CD4-positive, CD25-positive, alpha-beta regulatory T cell (primary cell): ENCODE measurements at regions not wholly inside any gene's neighbourhood (a gene's known extent, or its start where the extent isn't known, plus 50 kb on each side); places are given as distances from the start of the nearest gene placed in this dataset.
"Not testable (repeated sequence)": the region's sequence is repeated elsewhere in the genome, so short reads cannot be mapped to it uniquely, and the experiment has no call there.

Experiments used
- ATAC-seq, 2 donors: fragments of 150-1000 bp; cut with Tn5 transposase; one replicate each; pipeline ENCODE4 v1.10.0; 2021; ENCODE audit warnings: low read depth in 2 of 2, moderate number of reproducible peaks in 2 of 2, moderate library complexity in 1 of 2
- DNase-seq, 3 donors: peaks; one replicate each; pipeline versions ENCODE4 v3.0.0 to v3.0.0-alpha.2; 2012 to 2022; ENCODE audit warnings: mixed read lengths in 1 of 3
- H3K27ac ChIP-seq: one replicate; pipeline ENCODE4 v1.7.0; 2013; ENCODE audit warnings: mild to moderate bottlenecking, low read length; ENCODE audit not compliant: insufficient read depth, poor library complexity, severe bottlenecking
- H3K27me3 ChIP-seq: one replicate; pipeline ENCODE4 v1.7.0; 2013; ENCODE audit warnings: low read length; ENCODE audit not compliant: control insufficient read depth, insufficient read depth
- H3K36me3 ChIP-seq: one replicate; pipeline ENCODE4 v1.7.0; 2013; ENCODE audit warnings: mild to moderate bottlenecking, low read length, moderate library complexity; ENCODE audit not compliant: control insufficient read depth, insufficient read depth
- H3K4me1 ChIP-seq: 2 replicates; pipeline ENCODE4 v1.7.0; 2013; ENCODE audit warnings: mild to moderate bottlenecking, low read length; ENCODE audit not compliant: insufficient read depth, control insufficient read depth, poor library complexity, severe bottlenecking
- H3K4me3 ChIP-seq: one replicate; pipeline ENCODE4 v1.7.0; 2013; ENCODE audit warnings: low read depth, mild to moderate bottlenecking, low read length, moderate library complexity
- H3K9me3 ChIP-seq, 2 experiments: 1 replicate in 1 of 2; 2 replicates in 1 of 2; pipeline ENCODE4 v1.7.0; 2013; ENCODE audit warnings: low read length in 2 of 2, mild to moderate bottlenecking in 1 of 2, moderate library complexity in 1 of 2; ENCODE audit not compliant: control insufficient read depth in 2 of 2
- H3K27ac Mint-ChIP-seq, 3 donors: one replicate each; pipeline ENCODE4 v1.8.0; 2020 to 2022; ENCODE audit warnings: mild to moderate bottlenecking in 3 of 3, mixed read lengths in 3 of 3, moderate library complexity in 2 of 3
- H3K27me3 Mint-ChIP-seq: one replicate; pipeline ENCODE4 v1.8.0; 2022; ENCODE audit warnings: mild to moderate bottlenecking, mixed read lengths
- H3K36me3 Mint-ChIP-seq: one replicate; pipeline ENCODE4 v1.8.0; 2020; ENCODE audit warnings: mixed read lengths
- H3K4me1 Mint-ChIP-seq, 4 donors: one replicate each; pipeline ENCODE4 v1.8.0; 2020 to 2022; ENCODE audit warnings: mixed read lengths in 4 of 4, mild to moderate bottlenecking in 1 of 4
- H3K4me3 Mint-ChIP-seq, 4 donors: one replicate each; pipeline ENCODE4 v1.8.0; 2020 to 2022; ENCODE audit warnings: mild to moderate bottlenecking in 4 of 4, mixed read lengths in 4 of 4, moderate library complexity in 3 of 4
- H3K9me3 Mint-ChIP-seq, 7 donors: one replicate each; pipeline ENCODE4 v1.8.0; 2020 to 2022; ENCODE audit warnings: mixed read lengths in 7 of 7, mild to moderate bottlenecking in 3 of 7, moderate library complexity in 2 of 7

- not testable (repeated sequence) for DNase-seq, H3K4me1 ChIP-seq, H3K27ac ChIP-seq, H3K36me3 ChIP-seq, H3K27me3 ChIP-seq, H3K27ac Mint-ChIP-seq, H3K4me3 Mint-ChIP-seq, H3K4me3 ChIP-seq, H3K27me3 Mint-ChIP-seq
- peak in 1 of 2 donors; percentile 19 for ATAC-seq
- H3K9me3 ChIP-seq: peaks cover 9 to 19% of the 10 kb centered on the region in 2 experiments
- Mint-ChIP-seq H3K9me3 (peaks cover 6 to 41% (median 26%) of the 10 kb centered on the region in 7 donors), H3K36me3 (peaks cover 24% of the 10 kb centered on the region), H3K4me1 (peaks cover 0 to 10% (median 1%) of the 10 kb centered on the region in 4 donors)
These were observed 1148.7 kb downstream of the RPIA start for GRCh38 chr2:89840175-89840574.

GRCh38 chr2:89840781-89841475 lies 1149.5 kb downstream of the RPIA start:
- ATAC-seq, DNase-seq: not testable (repeated sequence)

GRCh38 chr2:89841476-89841840 lies 1150.0 kb downstream of the RPIA start:
- no peaks in the 10 kb centered on the region for H3K4me1 ChIP-seq
- no peaks in the 10 kb centered on the region for H3K27me3 Mint-ChIP-seq
- no peaks in the 10 kb centered on the region for H3K27me3 ChIP-seq
- no peak overlapping the region for H3K27ac Mint-ChIP-seq
- DNase-seq (no peak), ATAC-seq (no peak)
- H3K4me1 Mint-ChIP-seq: peaks cover 0 to 6% (median 0%) of the 10 kb centered on the region in 4 donors
- H3K4me3 ChIP-seq: no peak overlapping the region
- peaks cover 21% of the 10 kb centered on the region for H3K36me3 Mint-ChIP-seq
- peaks cover 6 to 32% (median 22%) of the 10 kb centered on the region in 7 donors for H3K9me3 Mint-ChIP-seq
- no peaks in the 10 kb centered on the region for H3K36me3 ChIP-seq
- H3K9me3 ChIP-seq: peaks cover 4 to 10% of the 10 kb centered on the region in 2 experiments
- H3K27ac ChIP-seq: no peak overlapping the region
- no peak overlapping the region for H3K4me3 Mint-ChIP-seq

More at GRCh38 chr2:89840781-89841475, 1149.5 kb downstream of the RPIA start:
- Mint-ChIP-seq H3K4me1 (peaks cover 0 to 10% (median 1%) of the 10 kb centered on the region in 4 donors), H3K36me3 (peaks cover 24% of the 10 kb centered on the region), H3K9me3 (peaks cover 6 to 37% (median 26%) of the 10 kb centered on the region in 7 donors)
- H3K27ac ChIP-seq, H3K4me3 ChIP-seq, H3K27ac Mint-ChIP-seq, H3K36me3 ChIP-seq, H3K4me3 Mint-ChIP-seq, H3K4me1 ChIP-seq, H3K27me3 ChIP-seq, H3K27me3 Mint-ChIP-seq: not testable (repeated sequence)
- peaks cover 9 to 12% of the 10 kb centered on the region in 2 experiments for H3K9me3 ChIP-seq

DNA sequence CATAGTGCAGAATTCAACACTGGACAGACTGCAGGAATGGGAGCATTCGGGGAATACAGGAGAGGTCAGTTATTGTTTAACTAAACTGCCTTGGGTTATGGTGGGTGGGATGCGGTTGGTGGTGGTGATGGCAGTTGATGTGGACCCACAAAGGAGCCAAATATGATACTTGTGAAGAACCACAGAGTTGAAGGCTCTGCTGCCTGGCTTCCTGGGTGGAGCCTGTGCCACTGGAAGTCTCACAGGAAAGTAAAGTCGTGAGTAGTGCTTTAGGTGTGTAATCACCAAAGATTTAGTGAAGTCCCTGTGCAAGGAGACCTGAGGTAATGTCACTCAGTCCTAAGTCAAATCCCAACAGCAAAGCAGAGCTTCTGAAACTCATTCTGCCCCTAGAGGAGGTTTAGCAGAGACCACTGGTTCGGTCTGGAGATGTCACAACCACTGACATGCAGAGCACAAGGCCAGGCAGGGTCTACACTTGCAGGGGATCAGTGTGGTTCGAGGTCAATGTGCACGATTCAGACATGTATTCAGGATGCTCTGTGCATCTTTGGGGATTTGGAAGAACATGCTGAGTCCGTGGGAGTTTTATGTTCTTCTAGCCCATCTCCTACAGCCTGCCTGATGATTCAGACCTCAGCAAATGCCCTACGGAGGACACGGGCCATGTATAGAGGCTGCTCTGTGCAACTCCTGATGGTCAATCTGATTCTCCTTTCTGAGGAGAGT lies 1150.9 kb downstream of the RPIA start:
- no peaks in the 10 kb centered on the region for H3K27me3 Mint-ChIP-seq
- peaks cover 19% of the 10 kb centered on the region for H3K36me3 Mint-ChIP-seq
- H3K4me3 Mint-ChIP-seq: no peak overlapping the region

GRCh38 chr2:89844221-89844943 lies 1152.9 kb downstream of the RPIA start:
- Mint-ChIP-seq H3K36me3 (peaks cover 8% of the 10 kb centered on the region), H3K9me3 (peaks cover 6 to 20% (median 12%) of the 10 kb centered on the region in 7 donors), H3K27me3 (no peaks in the 10 kb centered on the region), H3K27ac (no peak overlapping the region), H3K4me1 (peaks cover 0 to 4% (median 0%) of the 10 kb centered on the region in 4 donors), H3K4me3 (no peak overlapping the region)
- H3K4me1 ChIP-seq: no peaks in the 10 kb centered on the region
- no peaks in the 10 kb centered on the region for H3K36me3 ChIP-seq
- DNase-seq (no peak), ATAC-seq (no peak)
- H3K27me3 ChIP-seq: no peaks in the 10 kb centered on the region
- H3K4me3 ChIP-seq: no peak overlapping the region
- peaks cover 0 to 4% of the 10 kb centered on the region in 2 experiments for H3K9me3 ChIP-seq
- no peak overlapping the region for H3K27ac ChIP-seq

More for the DNA sequence above, 1150.9 kb downstream of the RPIA start:
- Mint-ChIP-seq H3K9me3 (peaks cover 6 to 28% (median 18%) of the 10 kb centered on the region in 7 donors), H3K4me1 (peaks cover 0 to 4% (median 0%) of the 10 kb centered on the region in 4 donors), H3K27ac (no peak overlapping the region)
- Histone ChIP-seq H3K27me3 (no peaks in the 10 kb centered on the region), H3K27ac (no peak overlapping the region), H3K36me3 (no peaks in the 10 kb centered on the region), H3K4me1 (no peaks in the 10 kb centered on the region), H3K9me3 (peaks cover 0 to 4% of the 10 kb centered on the region in 2 experiments), H3K4me3 (no peak overlapping the region)
- DNase-seq (no peak), ATAC-seq (no peak)

DNA sequence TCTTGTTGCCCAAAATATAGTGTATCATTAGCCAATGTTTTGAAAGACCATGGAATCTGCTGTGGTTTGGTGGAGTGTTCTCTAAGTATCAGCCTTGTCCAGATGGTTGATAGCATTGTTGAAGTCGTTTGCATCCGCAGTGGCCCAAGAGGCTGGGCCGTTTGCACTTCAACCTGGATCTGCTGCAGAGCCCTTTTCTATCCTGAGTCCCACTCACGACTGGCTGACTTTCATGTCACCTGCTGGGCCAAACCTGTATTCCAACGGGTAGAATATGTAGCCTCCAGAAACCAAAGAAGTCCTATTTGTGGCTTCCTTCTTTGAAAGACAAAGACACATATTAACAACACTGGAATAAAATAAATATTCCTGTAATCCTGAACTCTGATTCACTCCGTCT lies 1154.1 kb downstream of the RPIA start:
- no peak overlapping the region for H3K27ac Mint-ChIP-seq
- Histone ChIP-seq H3K27ac (no peak overlapping the region), H3K9me3 (peaks cover 0 to 4% of the 10 kb centered on the region in 2 experiments), H3K36me3 (no peaks in the 10 kb centered on the region), H3K27me3 (no peaks in the 10 kb centered on the region), H3K4me1 (no peaks in the 10 kb centered on the region), H3K4me3 (no peak overlapping the region)
- H3K36me3 Mint-ChIP-seq: peaks cover 4% of the 10 kb centered on the region
- DNase-seq (no peak), ATAC-seq (no peak)
- H3K9me3 Mint-ChIP-seq: peaks cover 5 to 22% (median 12%) of the 10 kb centered on the region in 7 donors
- H3K4me1 Mint-ChIP-seq: no peaks in the 10 kb centered on the region
- H3K27me3 Mint-ChIP-seq: peaks cover under 1% of the 10 kb centered on the region
- H3K4me3 Mint-ChIP-seq: no peak overlapping the region

DNA sequence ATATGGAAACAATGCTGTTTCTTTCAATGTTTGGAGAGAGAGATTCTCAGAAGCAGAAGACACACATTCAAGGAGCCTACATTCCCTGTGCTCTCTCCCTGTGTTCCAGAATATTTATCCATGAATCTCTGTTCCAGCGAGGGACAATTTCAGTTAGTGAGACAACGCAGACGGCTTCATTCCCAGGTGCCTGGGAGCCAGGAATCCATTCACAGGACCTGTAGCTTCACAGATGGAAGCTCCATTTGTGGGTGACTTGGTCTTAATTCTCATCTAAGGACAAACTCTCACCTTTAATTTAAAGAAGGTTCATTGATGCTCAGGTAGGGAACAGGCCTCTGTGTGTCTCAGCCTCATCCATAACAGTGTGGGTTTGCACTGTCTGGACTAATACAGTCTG lies 1156.6 kb downstream of the RPIA start:
- no peak overlapping the region for H3K27ac ChIP-seq
- Mint-ChIP-seq H3K4me1 (no peaks in the 10 kb centered on the region), H3K27ac (no peak overlapping the region), H3K4me3 (no peak overlapping the region), H3K27me3 (peaks cover 4% of the 10 kb centered on the region), H3K36me3 (no peaks in the 10 kb centered on the region), H3K9me3 (peaks cover 0 to 9% (median 6%) of the 10 kb centered on the region in 7 donors)
- H3K27me3 ChIP-seq: no peaks in the 10 kb centered on the region
- no peaks in the 10 kb centered on the region for H3K9me3 ChIP-seq
- DNase-seq: no peak
- no peak overlapping the region for H3K4me3 ChIP-seq
- H3K4me1 ChIP-seq: no peaks in the 10 kb centered on the region
- peak in 1 of 2 donors; percentile 15 for ATAC-seq
- no peaks in the 10 kb centered on the region for H3K36me3 ChIP-seq
